ENCODE measurements at regions not wholly inside any gene's neighbourhood (a gene's known extent, or its start where the extent isn't known, plus 50 kb on each side); places are given as distances from the start of the nearest gene placed in this dataset.
A peak's percentile ranks its signal among the peaks of the same experiment; 100 is the strongest.

DNA sequence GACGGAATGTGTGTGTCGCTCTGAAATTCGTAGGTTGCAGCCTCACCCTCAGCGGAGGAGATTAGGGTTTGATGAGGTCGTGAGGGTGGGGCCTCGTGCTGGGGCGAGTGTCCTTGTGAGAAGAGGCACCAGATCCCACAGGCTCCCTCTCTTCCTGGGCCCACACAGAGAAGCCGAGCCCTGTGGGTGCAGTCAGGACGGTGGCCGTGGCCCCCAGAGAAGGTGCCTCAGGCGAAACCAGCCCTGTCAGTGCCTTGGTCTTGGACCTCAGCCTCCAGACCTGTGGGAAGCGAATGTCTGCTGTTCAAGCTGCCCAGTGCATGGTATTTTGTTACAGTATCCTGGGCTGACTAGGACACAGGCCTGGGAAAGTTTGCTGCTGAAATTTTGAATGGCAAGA is 108.0 kb upstream of the ALKAL2 start:
- H3K27me3 Mint-ChIP-seq (ENCODE audit: insufficient read depth) = peaks cover 2% of the 10 kb centered on the region
- no peaks in the 10 kb centered on the region for H3K4me1 ChIP-seq (ENCODE audit: control insufficient read depth, insufficient read depth, low read length)
- H3K27ac Mint-ChIP-seq = no peak overlapping the region
- H3K27me3 ChIP-seq (ENCODE audit: control insufficient read depth, insufficient read depth, low read length, poor library complexity, severe bottlenecking) = no peaks in the 10 kb centered on the region
- WGBS, 2 experiments (ENCODE audit: insufficient coverage in 1 of 2, insufficient read length in 1 of 2) = 88 to 92% methylated on average over 2 to 12 of the region's 12 CpGs
- no peaks in the 10 kb centered on the region for H3K9me3 Mint-ChIP-seq
- H3K36me3 ChIP-seq (ENCODE audit: control insufficient read depth, insufficient read depth, low read length) = no peaks in the 10 kb centered on the region
- H3K9me3 ChIP-seq (ENCODE audit: control insufficient read depth, low read length) = no peaks in the 10 kb centered on the region
- H3K36me3 Mint-ChIP-seq (ENCODE audit: low read depth) = no peaks in the 10 kb centered on the region
- no peak overlapping the region for H3K4me3 ChIP-seq (ENCODE audit: low read length)
- peaks cover 2% of the 10 kb centered on the region for H3K4me1 Mint-ChIP-seq
- DNase-seq = peak; percentile 47
- H3K27ac ChIP-seq (ENCODE audit: low read depth, low read length) = no peak overlapping the region
- H3K9ac ChIP-seq (ENCODE audit: extremely low read depth, low read length, poor library complexity, severe bottlenecking) = no peak overlapping the region
- H3K4me3 Mint-ChIP-seq = no peak overlapping the region
- TF ChIP-seq, protein P1, sequence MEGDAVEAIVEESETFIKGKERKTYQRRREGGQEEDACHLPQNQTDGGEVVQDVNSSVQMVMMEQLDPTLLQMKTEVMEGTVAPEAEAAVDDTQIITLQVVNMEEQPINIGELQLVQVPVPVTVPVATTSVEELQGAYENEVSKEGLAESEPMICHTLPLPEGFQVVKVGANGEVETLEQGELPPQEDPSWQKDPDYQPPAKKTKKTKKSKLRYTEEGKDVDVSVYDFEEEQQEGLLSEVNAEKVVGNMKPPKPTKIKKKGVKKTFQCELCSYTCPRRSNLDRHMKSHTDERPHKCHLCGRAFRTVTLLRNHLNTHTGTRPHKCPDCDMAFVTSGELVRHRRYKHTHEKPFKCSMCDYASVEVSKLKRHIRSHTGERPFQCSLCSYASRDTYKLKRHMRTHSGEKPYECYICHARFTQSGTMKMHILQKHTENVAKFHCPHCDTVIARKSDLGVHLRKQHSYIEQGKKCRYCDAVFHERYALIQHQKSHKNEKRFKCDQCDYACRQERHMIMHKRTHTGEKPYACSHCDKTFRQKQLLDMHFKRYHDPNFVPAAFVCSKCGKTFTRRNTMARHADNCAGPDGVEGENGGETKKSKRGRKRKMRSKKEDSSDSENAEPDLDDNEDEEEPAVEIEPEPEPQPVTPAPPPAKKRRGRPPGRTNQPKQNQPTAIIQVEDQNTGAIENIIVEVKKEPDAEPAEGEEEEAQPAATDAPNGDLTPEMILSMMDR (conservative IDR thresholded peaks at IDR 0.05) = no peak

DNA sequence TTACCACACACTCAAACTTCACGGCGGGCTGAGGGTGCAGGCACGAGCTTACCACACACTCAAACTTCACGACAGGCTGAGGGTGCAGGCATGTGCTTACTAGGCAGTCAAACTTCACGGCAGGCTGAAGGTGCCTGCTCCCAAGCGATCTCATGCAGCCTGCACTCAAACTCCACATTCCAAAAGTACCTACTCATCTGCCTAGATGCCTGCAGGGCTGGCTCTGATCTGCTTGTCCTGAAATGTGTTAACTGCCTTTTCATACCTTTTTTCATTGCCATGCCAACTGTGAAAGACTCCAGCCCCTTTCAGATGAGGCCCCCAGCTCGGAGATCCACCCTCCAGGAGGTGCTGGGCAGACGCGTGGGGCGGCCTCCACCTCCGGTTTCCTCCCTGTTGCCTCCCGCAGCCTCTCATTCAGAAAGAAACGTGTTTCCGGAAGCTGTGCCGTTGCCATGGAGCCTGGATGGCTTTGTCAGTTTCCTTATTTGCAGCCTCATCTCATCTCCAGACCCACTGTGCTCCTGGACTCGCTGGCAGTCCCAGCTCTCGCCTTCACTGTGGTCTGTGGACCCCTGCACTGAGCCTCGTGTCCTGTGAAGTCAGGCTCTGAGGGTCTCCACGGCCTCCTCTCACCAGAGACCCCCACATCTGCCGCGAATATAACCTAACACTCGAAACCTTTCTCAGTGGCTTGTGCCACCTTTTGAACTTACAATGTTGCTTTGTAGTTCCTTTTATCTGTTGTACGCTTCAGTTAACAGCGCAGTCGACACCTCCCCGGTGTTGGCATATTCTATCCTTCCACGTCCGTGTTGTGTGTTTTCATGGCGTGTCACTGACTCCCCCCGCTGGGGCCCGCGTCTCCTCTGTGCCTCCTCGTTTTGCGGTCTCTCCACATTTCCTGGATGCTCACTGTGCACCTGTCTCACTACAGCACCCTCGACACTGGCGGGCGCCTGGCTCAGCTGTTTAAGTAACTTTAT is 106.1 kb upstream of the ALKAL2 start:
- H3K27me3 Mint-ChIP-seq (ENCODE audit: insufficient read depth) = peaks cover 2% of the 10 kb centered on the region
- TF ChIP-seq, protein P1 (conservative IDR thresholded peaks at IDR 0.05) = no peak
- no peaks in the 10 kb centered on the region for H3K4me1 Mint-ChIP-seq
- H3K9me3 Mint-ChIP-seq = no peaks in the 10 kb centered on the region
- Histone ChIP-seq H3K9me3 (ENCODE audit: control insufficient read depth, low read length) (peaks cover 10% of the 10 kb centered on the region), H3K4me1 (ENCODE audit: control insufficient read depth, insufficient read depth, low read length) (no peaks in the 10 kb centered on the region), H3K27ac (ENCODE audit: low read depth, low read length) (peak overlapping the region; percentile 69), H3K4me3 (ENCODE audit: low read length) (no peak overlapping the region), H3K36me3 (ENCODE audit: control insufficient read depth, insufficient read depth, low read length) (no peaks in the 10 kb centered on the region), H3K9ac (ENCODE audit: extremely low read depth, low read length, poor library complexity, severe bottlenecking) (no peak overlapping the region), H3K27me3 (ENCODE audit: control insufficient read depth, insufficient read depth, low read length, poor library complexity, severe bottlenecking) (no peaks in the 10 kb centered on the region)
- H3K4me3 Mint-ChIP-seq = no peak overlapping the region
- 53 to 82% methylated on average over 30 to 37 of the region's 37 CpGs for WGBS, 2 experiments (ENCODE audit: insufficient coverage in 1 of 2, insufficient read length in 1 of 2)
- H3K27ac Mint-ChIP-seq = peak overlapping the region; percentile 52
- H3K36me3 Mint-ChIP-seq (ENCODE audit: low read depth) = no peaks in the 10 kb centered on the region
- DNase-seq = peak; percentile 79

DNA sequence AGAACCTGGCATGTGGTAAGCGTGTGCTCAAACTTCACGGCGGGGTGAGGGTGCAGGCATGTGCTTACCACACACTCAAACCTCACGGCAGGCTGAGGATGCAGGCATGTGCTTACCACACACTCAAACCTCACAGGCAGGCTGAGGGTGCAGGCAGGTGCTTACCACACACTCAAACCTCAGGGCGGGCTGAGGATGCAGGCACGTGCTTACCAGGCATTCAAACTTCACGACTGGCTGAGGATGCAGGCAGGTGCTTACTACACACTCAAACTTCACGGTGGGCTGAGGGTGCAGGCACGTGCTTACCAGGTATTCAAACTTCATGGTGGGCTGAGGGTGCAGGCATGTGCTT is 105.0 kb upstream of the ALKAL2 start:
- 91 to 95% methylated on average over 6 to 9 of the region's 9 CpGs for WGBS, 2 experiments (ENCODE audit: insufficient coverage in 1 of 2, insufficient read length in 1 of 2)
- Histone ChIP-seq H3K4me1 (ENCODE audit: control insufficient read depth, insufficient read depth, low read length) (no peaks in the 10 kb centered on the region), H3K4me3 (ENCODE audit: low read length) (no peak overlapping the region), H3K9me3 (ENCODE audit: control insufficient read depth, low read length) (peaks cover 10% of the 10 kb centered on the region), H3K36me3 (ENCODE audit: control insufficient read depth, insufficient read depth, low read length) (no peaks in the 10 kb centered on the region), H3K27me3 (ENCODE audit: control insufficient read depth, insufficient read depth, low read length, poor library complexity, severe bottlenecking) (no peaks in the 10 kb centered on the region), H3K9ac (ENCODE audit: extremely low read depth, low read length, poor library complexity, severe bottlenecking) (no peak overlapping the region), H3K27ac (ENCODE audit: low read depth, low read length) (no peak overlapping the region)
- Mint-ChIP-seq H3K27ac (no peak overlapping the region), H3K4me3 (no peak overlapping the region), H3K9me3 (no peaks in the 10 kb centered on the region), H3K4me1 (no peaks in the 10 kb centered on the region), H3K27me3 (ENCODE audit: insufficient read depth) (peaks cover 2% of the 10 kb centered on the region), H3K36me3 (ENCODE audit: low read depth) (no peaks in the 10 kb centered on the region)
- TF ChIP-seq, protein P1 (conservative IDR thresholded peaks at IDR 0.05) = no peak
- peak; percentile 44 for DNase-seq
